AG04450 (cell line): ENCODE measurements at regions not wholly inside any gene's neighbourhood (a gene's known extent, or its start where the extent isn't known, plus 50 kb on each side); places are given as distances from the start of the nearest gene placed in this dataset.

ENCODE experiments used
- CTCF ChIA-PET: fragments of 300-600, 350-600 bp; formaldehyde crosslinking; extraction: SDS; loops from one replicate; lab custom pipeline; 2022; ENCODE audit warnings: antibody characterized with exemption, inconsistent platforms; lab: Charles Lee
- POLR2A ChIA-PET: fragments of 350-600 bp; formaldehyde crosslinking; extraction: SDS; loops from one replicate; lab custom pipeline; 2021; ENCODE audit warnings: antibody characterized with exemption, inconsistent platforms; lab: Yijun Ruan, JAX
- DNase-seq: peaks from one replicate; pipeline ENCODE4 v3.0.0-alpha.2; 2011; ENCODE audit warnings: low read depth, low spot score
- H3K27ac ChIP-seq: one replicate; pipeline ENCODE4 v1.5.1; 2012; ENCODE audit warnings: low read depth, low read length, control low read depth
- H3K27me3 ChIP-seq: one replicate; pipeline ENCODE4 v1.6.0; 2012; ENCODE audit warnings: low read length; ENCODE audit not compliant: control insufficient read depth, insufficient read depth
- H3K4me3 ChIP-seq: 2 replicates; pipeline ENCODE4 v1.5.1; 2011; ENCODE audit warnings: mild to moderate bottlenecking, low read depth, low read length, control low read depth
- H3K9me3 ChIP-seq: 2 replicates; pipeline ENCODE4 v1.5.1; 2012; ENCODE audit warnings: low read length; ENCODE audit not compliant: control insufficient read depth, insufficient read depth
- CTCF ChIP-seq: IDR thresholded peaks from 2 replicates; pipeline ENCODE4 v1.5.1; 2011; ENCODE audit warnings: low read depth, low read length, control low read depth, inconsistent platforms

- no peak for DNase-seq
- Histone ChIP-seq H3K4me3 (no peak overlapping the region), H3K27ac (no peak overlapping the region), H3K27me3 (no peaks in the 10 kb centered on the region), H3K9me3 (no peaks in the 10 kb centered on the region)
- POLR2A ChIA-PET: no interaction called here
- no peak for TF ChIP-seq CTCF
- CTCF ChIA-PET: no interaction called here
Observed at GRCh38 chr2:160941290-160941846, 218.9 kb upstream of the TANK start.

- Histone ChIP-seq H3K4me3 (no peak overlapping the region), H3K27me3 (no peaks in the 10 kb centered on the region), H3K27ac (no peak overlapping the region), H3K9me3 (no peaks in the 10 kb centered on the region)
- no peak for TF ChIP-seq CTCF
- ChIA-PET POLR2A (no interaction called here), CTCF (no interaction called here)
- DNase-seq: no peak
Observed at GRCh38 chr2:160942476-160943142, 217.6 kb upstream of the TANK start.

- no peak for TF ChIP-seq CTCF
- Histone ChIP-seq H3K27me3 (no peaks in the 10 kb centered on the region), H3K27ac (no peak overlapping the region), H3K9me3 (no peaks in the 10 kb centered on the region), H3K4me3 (no peak overlapping the region)
- DNase-seq: no peak
- ChIA-PET POLR2A (no interaction called here), CTCF (no interaction called here)
Observed at GRCh38 chr2:160943414-160943813, 216.8 kb upstream of the TANK start.

- H3K27ac ChIP-seq: no peak overlapping the region
- POLR2A ChIA-PET: no interaction called here
- H3K4me3 ChIP-seq: peak overlapping the region; percentile 37
Observed at GRCh38 chr2:160952464-160953254, 207.6 kb upstream of the TANK start.

More at GRCh38 chr2:160952464-160953254, 207.6 kb upstream of the TANK start:
- Histone ChIP-seq H3K27me3 (no peaks in the 10 kb centered on the region), H3K9me3 (no peaks in the 10 kb centered on the region)
- CTCF ChIA-PET: interaction anchor here (0.9 kb wide), 3 partner anchors 9 to 18 kb away, joined by 3 read pairs; no protein-coding TSS in a partner anchor
- no peak for TF ChIP-seq CTCF
- DNase-seq: peak; percentile 21
